ENCODE measurements at regions not wholly inside any gene's neighbourhood (a gene's known extent, or its start where the extent isn't known, plus 50 kb on each side); places are given as distances from the start of the nearest gene placed in this dataset.

GRCh38 chr5:93209476-93209875 is 371.5 kb downstream of the NR2F1-AS1 start:
- no peak overlapping the region for H3K4me3 ChIP-seq (ENCODE audit: low read depth, low read length)
- no peak for DNase-seq (ENCODE audit: low read depth)
- TF ChIP-seq CTCF (conservative IDR thresholded peaks at IDR 0.05; ENCODE audit: low read depth, low read length): no peak

GRCh38 chr5:93208141-93208751 is 372.8 kb downstream of the NR2F1-AS1 start:
- H3K4me3 ChIP-seq (ENCODE audit: low read depth, low read length): no peak overlapping the region
- TF ChIP-seq CTCF (conservative IDR thresholded peaks at IDR 0.05; ENCODE audit: low read depth, low read length): no peak
- no peak for DNase-seq (ENCODE audit: low read depth)

GRCh38 chr5:93206203-93206602 is 374.8 kb downstream of the NR2F1-AS1 start:
- H3K4me3 ChIP-seq (ENCODE audit: low read depth, low read length): no peak overlapping the region
- no peak for TF ChIP-seq CTCF (conservative IDR thresholded peaks at IDR 0.05; ENCODE audit: low read depth, low read length)

GRCh38 chr5:93201061-93201460 is 380.0 kb downstream of the NR2F1-AS1 start:
- no peak for TF ChIP-seq CTCF (conservative IDR thresholded peaks at IDR 0.05; ENCODE audit: low read depth, low read length)
- DNase-seq (ENCODE audit: low read depth): no peak
- H3K4me3 ChIP-seq (ENCODE audit: low read depth, low read length): no peak overlapping the region

More at GRCh38 chr5:93206203-93206602, 374.8 kb downstream of the NR2F1-AS1 start:
- no peak for DNase-seq (ENCODE audit: low read depth)

- H3K4me3 ChIP-seq (ENCODE audit: low read depth, low read length): no peak overlapping the region
- no peak for DNase-seq (ENCODE audit: low read depth)
- no peak for TF ChIP-seq CTCF (conservative IDR thresholded peaks at IDR 0.05; ENCODE audit: low read depth, low read length)
Measured at GRCh38 chr5:93196986-93197385, 384.0 kb downstream of the NR2F1-AS1 start.

- H3K4me3 ChIP-seq (ENCODE audit: low read depth, low read length): no peak overlapping the region
- no peak for DNase-seq (ENCODE audit: low read depth)
- TF ChIP-seq CTCF (conservative IDR thresholded peaks at IDR 0.05; ENCODE audit: low read depth, low read length): no peak
Measured at GRCh38 chr5:93193431-93194347, 387.3 kb downstream of the NR2F1-AS1 start.

Measured in epithelial cell of proximal tubule (primary cell).